HK-2 (cell line): ENCODE measurements at regions not wholly inside any gene's neighbourhood (a gene's known extent, or its start where the extent isn't known, plus 50 kb on each side); places are given as distances from the start of the nearest gene placed in this dataset.
A peak's percentile ranks its signal among the peaks of the same experiment; 100 is the strongest.

Source experiments
- DNase-seq: peaks from one replicate; pipeline ENCODE4 v3.0.0-alpha.2; 2018; ENCODE audit not compliant: unreplicated experiment

- DNase-seq: peak; percentile 31
Measured at GRCh38 chr12:118850244-118850825, 131.0 kb upstream of the SRRM4 start.

- no peak for DNase-seq
Measured at GRCh38 chr12:118851891-118852290, 129.4 kb upstream of the SRRM4 start.

GRCh38 chr12:118853634-118854033 is 127.7 kb upstream of the SRRM4 start:
- DNase-seq: no peak

- no peak for DNase-seq
Measured at GRCh38 chr12:118855858-118856257, 125.5 kb upstream of the SRRM4 start.

GRCh38 chr12:118866346-118866745 is 115.0 kb upstream of the SRRM4 start:
- DNase-seq: no peak

- DNase-seq: no peak
Measured at GRCh38 chr12:118870551-118870950, 110.8 kb upstream of the SRRM4 start.

GRCh38 chr12:118874698-118875548 is 106.4 kb upstream of the SRRM4 start:
- DNase-seq: no peak

- DNase-seq: no peak
Measured at GRCh38 chr12:118880720-118881493, 100.4 kb upstream of the SRRM4 start.

GRCh38 chr12:118884226-118884625 is 97.1 kb upstream of the SRRM4 start:
- DNase-seq: no peak

- DNase-seq: no peak
Measured at GRCh38 chr12:118900993-118901392, 80.3 kb upstream of the SRRM4 start.

- no peak for DNase-seq
Measured at GRCh38 chr12:118908811-118909210, 72.5 kb upstream of the SRRM4 start.

GRCh38 chr12:118912697-118913270 is 68.6 kb upstream of the SRRM4 start:
- no peak for DNase-seq

GRCh38 chr12:118921761-118922160 is 59.6 kb upstream of the SRRM4 start:
- no peak for DNase-seq

- no peak for DNase-seq
Measured at GRCh38 chr12:118922405-118922804, 58.9 kb upstream of the SRRM4 start.

GRCh38 chr12:118925407-118925806 is 55.9 kb upstream of the SRRM4 start:
- no peak for DNase-seq

- no peak for DNase-seq
Measured at GRCh38 chr12:118925826-118926225, 55.5 kb upstream of the SRRM4 start.
